ENCODE measurements at regions not wholly inside any gene's neighbourhood (a gene's known extent, or its start where the extent isn't known, plus 50 kb on each side); places are given as distances from the start of the nearest gene placed in this dataset.
"Not testable (repeated sequence)": the region's sequence is repeated elsewhere in the genome, so short reads cannot be mapped to it uniquely, and the experiment has no call there.

- ChIA-PET POLR2A (no interaction called here), CTCF (ENCODE audit: unreplicated experiment) (no interaction called here)
- Histone ChIP-seq H3K36me3 (ENCODE audit: insufficient read depth, low read length) (no peaks in the 10 kb centered on the region), H3K9me3 (ENCODE audit: low read length) (no peaks in the 10 kb centered on the region), H3K27ac (ENCODE audit: low read depth, low read length, poor library complexity, severe bottlenecking) (no peak overlapping the region), H3K4me3 (ENCODE audit: low read depth, low read length, poor library complexity, severe bottlenecking) (no peak overlapping the region), H3K4me2 (ENCODE audit: low read length) (no peak overlapping the region), H3K79me2 (ENCODE audit: insufficient read depth, low read depth, low read length) (no peaks in the 10 kb centered on the region), H3K4me1 (ENCODE audit: insufficient read depth, low read length, poor library complexity, severe bottlenecking) (peaks cover 17% of the 10 kb centered on the region), H2AFZ (ENCODE audit: low read length) (no peak overlapping the region), H3K9me2 (ENCODE audit: insufficient read depth, low read length) (no peaks in the 10 kb centered on the region), H4K20me1 (ENCODE audit: insufficient read depth, low read length) (no peaks in the 10 kb centered on the region)
- no TSS peak for BruUV-seq (replicated peaks)
- intact Hi-C loops (cut with micrococcal nuclease; ENCODE audit: unreplicated experiment), result no loop called here
- TF ChIP-seq EZH2phosphoT487 (IDR thresholded peaks at IDR 0.05; ENCODE audit: borderline replicate concordance, low read depth, low read length), result no peak
- TF ChIP-seq CTCF (conservative IDR thresholded peaks at IDR 0.05; ENCODE audit: low read length), result no peak
- no peak for DNase-seq (ENCODE audit: low spot score)
Observed at GRCh38 chr16:29319726-29320125, 86.8 kb downstream of the NPIPB11 start.

- DNase-seq (ENCODE audit: low spot score); H3K4me3 ChIP-seq (ENCODE audit: low read depth, low read length, poor library complexity, severe bottlenecking); intact Hi-C loops (cut with micrococcal nuclease; ENCODE audit: unreplicated experiment); H3K4me2 ChIP-seq (ENCODE audit: low read length); H2AFZ ChIP-seq (ENCODE audit: low read length); H3K79me2 ChIP-seq (ENCODE audit: insufficient read depth, low read depth, low read length); H3K36me3 ChIP-seq (ENCODE audit: insufficient read depth, low read length); H3K27ac ChIP-seq (ENCODE audit: low read depth, low read length, poor library complexity, severe bottlenecking); H3K9me3 ChIP-seq (ENCODE audit: low read length); H3K9me2 ChIP-seq (ENCODE audit: insufficient read depth, low read length); POLR2A ChIA-PET; H4K20me1 ChIP-seq (ENCODE audit: insufficient read depth, low read length); BruUV-seq (replicated peaks); CTCF ChIA-PET (ENCODE audit: unreplicated experiment): not testable (repeated sequence)
- H3K4me1 ChIP-seq (ENCODE audit: insufficient read depth, low read length, poor library complexity, severe bottlenecking), result peaks cover 17% of the 10 kb centered on the region
Observed at GRCh38 chr16:29318561-29318968, 87.9 kb downstream of the NPIPB11 start.

DNA sequence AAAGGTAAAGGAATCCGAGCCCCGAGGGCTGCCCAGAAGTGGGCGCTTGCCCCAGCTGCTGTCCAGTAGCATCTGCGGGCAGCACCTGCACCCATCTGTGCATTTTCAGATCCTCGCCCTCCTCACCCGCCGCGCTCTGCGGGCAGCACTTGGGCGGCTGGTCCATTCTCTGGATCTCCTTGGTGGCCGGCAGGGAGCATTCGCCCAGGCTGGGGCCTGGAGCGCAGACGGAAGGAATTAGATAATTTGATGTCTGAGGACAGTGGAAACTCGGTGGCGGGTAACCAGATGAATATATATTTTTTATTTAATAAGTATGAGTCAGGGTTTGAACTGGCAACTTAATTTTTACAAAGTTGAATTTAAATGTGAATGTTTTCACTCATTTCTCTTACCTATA, 88.5 kb downstream of the NPIPB11 start:
- peaks cover 17% of the 10 kb centered on the region for H3K4me1 ChIP-seq (ENCODE audit: insufficient read depth, low read length, poor library complexity, severe bottlenecking)
- no peaks in the 10 kb centered on the region for H3K36me3 ChIP-seq (ENCODE audit: insufficient read depth, low read length)
- H3K4me3 ChIP-seq (ENCODE audit: low read depth, low read length, poor library complexity, severe bottlenecking), result no peak overlapping the region
- no peak overlapping the region for H2AFZ ChIP-seq (ENCODE audit: low read length)
- TF ChIP-seq EZH2phosphoT487 (IDR thresholded peaks at IDR 0.05; ENCODE audit: borderline replicate concordance, low read depth, low read length), result no peak
- no peak for TF ChIP-seq CTCF (conservative IDR thresholded peaks at IDR 0.05; ENCODE audit: low read length)
- H3K27ac ChIP-seq (ENCODE audit: low read depth, low read length, poor library complexity, severe bottlenecking), result no peak overlapping the region
- H3K9me2 ChIP-seq (ENCODE audit: insufficient read depth, low read length), result no peaks in the 10 kb centered on the region
- ChIA-PET CTCF (ENCODE audit: unreplicated experiment) (no interaction called here), POLR2A (no interaction called here)
- H4K20me1 ChIP-seq (ENCODE audit: insufficient read depth, low read length), result no peaks in the 10 kb centered on the region
- intact Hi-C loops (cut with micrococcal nuclease; ENCODE audit: unreplicated experiment), result no loop called here
- no peaks in the 10 kb centered on the region for H3K9me3 ChIP-seq (ENCODE audit: low read length)
- no peak overlapping the region for H3K4me2 ChIP-seq (ENCODE audit: low read length)
- no peak for DNase-seq (ENCODE audit: low spot score)
- H3K79me2 ChIP-seq (ENCODE audit: insufficient read depth, low read depth, low read length), result no peaks in the 10 kb centered on the region
- no TSS peak for BruUV-seq (replicated peaks)
